GM12892 (cell line): ENCODE measurements at regions not wholly inside any gene's neighbourhood (a gene's known extent, or its start where the extent isn't known, plus 50 kb on each side); places are given as distances from the start of the nearest gene placed in this dataset.
"Not testable (repeated sequence)": the region's sequence is repeated elsewhere in the genome, so short reads cannot be mapped to it uniquely, and the experiment has no call there.

Experiments
- DNase-seq: peaks from one replicate; pipeline ENCODE4 v3.0.0; 2011; ENCODE audit not compliant: insufficient read length
- FAIRE-seq: peaks from 2 replicates; lab custom pipeline; 2011; peaks lifted over from hg19 to GRCh38; lab: Jason Lieb, UNC
- POLR2A ChIP-seq: IDR thresholded peaks from 2 replicates; pipeline ENCODE4 v1.6.1; 2011; ENCODE audit warnings: low read depth, low read length, control low read depth
- POLR2AphosphoS5 ChIP-seq: IDR thresholded peaks from 2 replicates; pipeline ENCODE4 v1.6.1; 2011; ENCODE audit warnings: low read depth, low read length, control low read depth
- TAF1 ChIP-seq: IDR thresholded peaks from 2 replicates; pipeline ENCODE4 v1.6.1; 2011; ENCODE audit warnings: low read depth, mild to moderate bottlenecking, control low read depth, low read length, borderline replicate concordance

- FAIRE-seq (no peak), DNase-seq (no peak)
- no peak for TF ChIP-seq POLR2AphosphoS5
- TF ChIP-seq TAF1, result no peak
- no peak for TF ChIP-seq POLR2A
These were observed 56.7 kb upstream of the RAB6C start for GRCh38 chr2:129922571-129923264.

GRCh38 chr2:129923265-129924091 lies 56.0 kb upstream of the RAB6C start:
- no peak for DNase-seq
- FAIRE-seq, result peak; percentile 9
- TF ChIP-seq TAF1, result no peak
- no peak for TF ChIP-seq POLR2AphosphoS5
- TF ChIP-seq POLR2A, result no peak

- FAIRE-seq, DNase-seq: not testable (repeated sequence)
These were observed 55.4 kb upstream of the RAB6C start for GRCh38 chr2:129924115-129924514.

GRCh38 chr2:129925381-129925780 lies 54.1 kb upstream of the RAB6C start:
- DNase-seq (no peak), FAIRE-seq (no peak)
- no peak for TF ChIP-seq TAF1
- no peak for TF ChIP-seq POLR2AphosphoS5
- no peak for TF ChIP-seq POLR2A

- FAIRE-seq (no peak), DNase-seq (no peak)
- no peak for TF ChIP-seq POLR2AphosphoS5
- TF ChIP-seq POLR2A, result no peak
- TF ChIP-seq TAF1, result no peak
These were observed 51.8 kb upstream of the RAB6C start for GRCh38 chr2:129927696-129928095.

- no peak for DNase-seq
- TF ChIP-seq POLR2A, result no peak
- TF ChIP-seq POLR2AphosphoS5, result no peak
- TF ChIP-seq TAF1, result no peak
- FAIRE-seq, result no peak
These were observed 49.9 kb upstream of the RAB6C start for GRCh38 chr2:129929321-129930290.
